ENCODE measurements at regions not wholly inside any gene's neighbourhood (a gene's known extent, or its start where the extent isn't known, plus 50 kb on each side); places are given as distances from the start of the nearest gene placed in this dataset.

GRCh38 chr10:4519658-4520402 lies 306.2 kb upstream of the AKR1E2 start:
- TF ChIP-seq EP300 (IDR thresholded peaks at IDR 0.05; ENCODE audit: low read depth) = no peak
- H3K27me3 ChIP-seq = no peaks in the 10 kb centered on the region
- DNase-seq = no peak
- 97% methylated on average over 3 of the region's 3 CpGs; no CpG with 5 or more reads in 1 of the 2 donors for WGBS, 2 donors (ENCODE audit: low coverage in 1 of 2)
- no peak overlapping the region for H3K27ac ChIP-seq
- no peaks in the 10 kb centered on the region for H3K36me3 ChIP-seq
- in situ Hi-C loops (cut with MboI; ENCODE audit: low pct_ligation_motif_present in 1 of 4, low pct_unique_long_range_greater_than_20kb in 1 of 4, low sequenced_read_pairs in 3 of 4) (loop anchor here in 3 of 4 donors (25.0 kb wide), 2 partner anchors 242 to 1308 kb away; no protein-coding TSS in a partner anchor), intact Hi-C loops (cut with DNase I; ENCODE audit: low total_unique reads) (loop anchor here (5.0 kb wide), 1 partner anchor 1517 kb away; no protein-coding TSS in a partner anchor)
- H3K4me1 ChIP-seq = peaks cover 0 to 4% (median 0%) of the 10 kb centered on the region in 4 donors
- no peak overlapping the region for H3K4me3 ChIP-seq
- H3K9me3 ChIP-seq = no peaks in the 10 kb centered on the region

- in situ Hi-C loops (cut with MboI; ENCODE audit: low pct_ligation_motif_present in 1 of 4, low pct_unique_long_range_greater_than_20kb in 1 of 4, low sequenced_read_pairs in 3 of 4) = loop anchor here in 3 of 4 donors (25.0 kb wide), 2 partner anchors 245 to 1305 kb away; no protein-coding TSS in a partner anchor
- TF ChIP-seq POLR2A (IDR thresholded peaks at IDR 0.05) = no peak
- TF ChIP-seq CTCF (IDR thresholded peaks at IDR 0.05) = no peak
- no peak for TF ChIP-seq EP300 (IDR thresholded peaks at IDR 0.05; ENCODE audit: low read depth)
- TF ChIP-seq POLR2AphosphoS5 (IDR thresholded peaks at IDR 0.05) = no peak
Observed at GRCh38 chr10:4517746-4518145, 308.3 kb upstream of the AKR1E2 start.

GRCh38 chr10:4515721-4516120 lies 310.3 kb upstream of the AKR1E2 start:
- Histone ChIP-seq H3K4me3 (no peak overlapping the region), H3K9me3 (no peaks in the 10 kb centered on the region), H3K27ac (no peak overlapping the region), H3K36me3 (no peaks in the 10 kb centered on the region), H3K27me3 (no peaks in the 10 kb centered on the region), H3K4me1 (peaks cover 0 to 20% (median 0%) of the 10 kb centered on the region in 4 donors)
- intact Hi-C loops (cut with DNase I; ENCODE audit: low total_unique reads) = loop anchor here (5.0 kb wide), 1 partner anchor 1522 kb away; no protein-coding TSS in a partner anchor
- in situ Hi-C loops (cut with MboI; ENCODE audit: low pct_ligation_motif_present in 1 of 4, low pct_unique_long_range_greater_than_20kb in 1 of 4, low sequenced_read_pairs in 3 of 4) = loop anchor here in 3 of 4 donors (25.0 kb wide), 2 partner anchors 247 to 1303 kb away; no protein-coding TSS in a partner anchor
- TF ChIP-seq EP300 (IDR thresholded peaks at IDR 0.05; ENCODE audit: low read depth) = no peak
- no peak for TF ChIP-seq POLR2A (IDR thresholded peaks at IDR 0.05)
- no peak for TF ChIP-seq POLR2AphosphoS5 (IDR thresholded peaks at IDR 0.05)
- no peak for TF ChIP-seq CTCF (IDR thresholded peaks at IDR 0.05)
- DNase-seq = no peak
- WGBS, 2 donors (ENCODE audit: low coverage in 1 of 2) = 75 to 93% methylated on average over 4 to 5 of the region's 5 CpGs

More at GRCh38 chr10:4517746-4518145, 308.3 kb upstream of the AKR1E2 start:
- Histone ChIP-seq H3K27me3 (no peaks in the 10 kb centered on the region), H3K4me1 (peaks cover 0 to 17% (median 0%) of the 10 kb centered on the region in 4 donors), H3K9me3 (no peaks in the 10 kb centered on the region), H3K27ac (no peak overlapping the region), H3K36me3 (no peaks in the 10 kb centered on the region), H3K4me3 (no peak overlapping the region)
- intact Hi-C loops (cut with DNase I; ENCODE audit: low total_unique reads) = loop anchor here (5.0 kb wide), 1 partner anchor 1520 kb away; no protein-coding TSS in a partner anchor
- no peak for DNase-seq
- 89% methylated on average over 1 of the region's 1 CpG for WGBS, 2 donors (ENCODE audit: low coverage in 1 of 2)

GRCh38 chr10:4514445-4515108 lies 311.4 kb upstream of the AKR1E2 start:
- Histone ChIP-seq H3K4me3 (no peak overlapping the region), H3K27me3 (no peaks in the 10 kb centered on the region), H3K9me3 (no peaks in the 10 kb centered on the region), H3K36me3 (no peaks in the 10 kb centered on the region), H3K27ac (peak overlapping the region; percentile 2 to 58 (median 34)), H3K4me1 (peaks cover 0 to 20% (median 0%) of the 10 kb centered on the region in 4 donors)
- TF ChIP-seq CTCF (IDR thresholded peaks at IDR 0.05) (no peak), EP300 (IDR thresholded peaks at IDR 0.05; ENCODE audit: low read depth) (no peak), POLR2AphosphoS5 (IDR thresholded peaks at IDR 0.05) (no peak)
- peak; percentile 38 for DNase-seq
- intact Hi-C loops (cut with DNase I; ENCODE audit: low total_unique reads) = loop anchor here (5.0 kb wide), 1 partner anchor 1523 kb away; no protein-coding TSS in a partner anchor
- in situ Hi-C loops (cut with MboI; ENCODE audit: low pct_ligation_motif_present in 1 of 4, low pct_unique_long_range_greater_than_20kb in 1 of 4, low sequenced_read_pairs in 3 of 4) = loop anchor here in 3 of 4 donors (25.0 kb wide), 2 partner anchors 248 to 1302 kb away; no protein-coding TSS in a partner anchor
- 67 to 86% methylated on average over 11 to 19 of the region's 19 CpGs for WGBS, 2 donors (ENCODE audit: low coverage in 1 of 2)
